Mesenchymal stem cell (in vitro differentiated cells and primary cell): ENCODE measurements at regions not wholly inside any gene's neighbourhood (a gene's known extent, or its start where the extent isn't known, plus 50 kb on each side); places are given as distances from the start of the nearest gene placed in this dataset.

Experiments
- DNase-seq: peaks from one replicate; pipeline ENCODE4 v3.0.0-alpha.2; 2013
- H2AFZ ChIP-seq: one replicate; pipeline ENCODE4 v1.6.1; 2013; ENCODE audit warnings: low read depth, mild to moderate bottlenecking, control low read depth, inconsistent platforms, low read length, moderate library complexity
- H2AK5ac ChIP-seq: 2 replicates; pipeline ENCODE4 v1.6.1; 2013; ENCODE audit warnings: low read length, moderate library complexity, mild to moderate bottlenecking, inconsistent platforms; ENCODE audit not compliant: severe bottlenecking
- H2BK120ac ChIP-seq: one replicate; pipeline ENCODE4 v1.6.1; 2013; ENCODE audit warnings: low read depth, mild to moderate bottlenecking, inconsistent platforms, low read length, moderate library complexity
- H2BK12ac ChIP-seq, 2 experiments: one replicate each; pipeline ENCODE4 v1.6.1; 2013; ENCODE audit warnings: inconsistent platforms in 2 of 2, low read length in 2 of 2, mild to moderate bottlenecking in 2 of 2, moderate library complexity in 2 of 2, control low read depth in 1 of 2
- H2BK15ac ChIP-seq: one replicate; pipeline ENCODE4 v1.6.1; 2013; ENCODE audit warnings: mild to moderate bottlenecking, low read depth, inconsistent platforms; ENCODE audit not compliant: poor library complexity, severe bottlenecking
- H2BK5ac ChIP-seq: 2 replicates; pipeline ENCODE4 v1.6.1; 2013; ENCODE audit warnings: low read depth, mild to moderate bottlenecking, low read length, control low read depth, inconsistent platforms; ENCODE audit not compliant: poor library complexity, severe bottlenecking
- H3K14ac ChIP-seq, 2 experiments: one replicate each; pipeline ENCODE4 v1.6.1; 2013; ENCODE audit warnings: inconsistent platforms in 2 of 2, low read length in 2 of 2, control low read depth in 1 of 2, mild to moderate bottlenecking in 1 of 2, moderate library complexity in 1 of 2
- H3K18ac ChIP-seq, 2 experiments: one replicate each; pipeline ENCODE4 v1.6.1; 2013; ENCODE audit warnings: inconsistent platforms in 2 of 2, low read length in 2 of 2, control low read depth in 1 of 2, low read depth in 1 of 2, mild to moderate bottlenecking in 1 of 2
- H3K23ac ChIP-seq, 2 experiments: one replicate each; pipeline ENCODE4 v1.6.1; 2013; ENCODE audit warnings: inconsistent platforms in 2 of 2, low read length in 2 of 2, mild to moderate bottlenecking in 2 of 2, moderate library complexity in 2 of 2, control low read depth in 1 of 2
- H3K27ac ChIP-seq: 2 replicates; pipeline ENCODE4 v1.5.1; 2013; ENCODE audit warnings: mild to moderate bottlenecking, moderate library complexity, low read length, control low read depth, inconsistent platforms; ENCODE audit not compliant: poor library complexity, severe bottlenecking
- H3K27me3 ChIP-seq, 2 experiments: 2 replicates each; pipeline versions ENCODE4 v1.6.1 to v1.7.0; 2013; ENCODE audit warnings: low read length in 2 of 2, mild to moderate bottlenecking in 2 of 2, moderate library complexity in 2 of 2, control low read depth in 1 of 2, inconsistent platforms in 1 of 2; ENCODE audit not compliant: control insufficient read depth in 1 of 2, insufficient read depth in 1 of 2
- H3K36me3 ChIP-seq, 2 experiments: 2 replicates each; pipeline versions ENCODE4 v1.6.1 to v1.7.0; 2013; ENCODE audit warnings: low read length in 2 of 2, control low read depth in 1 of 2, inconsistent platforms in 1 of 2, low read depth in 1 of 2, mild to moderate bottlenecking in 1 of 2; ENCODE audit not compliant: insufficient read depth in 2 of 2, control insufficient read depth in 1 of 2
- H3K4ac ChIP-seq, 2 experiments: one replicate each; pipeline ENCODE4 v1.6.1; 2013; ENCODE audit warnings: inconsistent platforms in 2 of 2, low read length in 2 of 2, mild to moderate bottlenecking in 2 of 2, moderate library complexity in 2 of 2, control low read depth in 1 of 2, low read depth in 1 of 2
- H3K4me1 ChIP-seq: 2 replicates; pipeline ENCODE4 v1.6.1; 2013; ENCODE audit warnings: low read depth, low read length, control low read depth; ENCODE audit not compliant: control insufficient read depth, insufficient read depth
- H3K4me2 ChIP-seq: 2 replicates; pipeline ENCODE4 v1.6.1; 2013; ENCODE audit warnings: low read length, mild to moderate bottlenecking, inconsistent platforms; ENCODE audit not compliant: poor library complexity, severe bottlenecking
- H3K4me3 ChIP-seq, 2 experiments: 2 replicates each; pipeline versions ENCODE4 v1.5.1 to v1.7.0; 2013; ENCODE audit warnings: low read length in 2 of 2, mild to moderate bottlenecking in 2 of 2, control low read depth in 1 of 2, low read depth in 1 of 2; ENCODE audit not compliant: insufficient read depth in 1 of 2
- H3K79me1 ChIP-seq: replicated peaks from 2 replicates; pipeline ENCODE4 v1.6.1; 2013; ENCODE audit warnings: mild to moderate bottlenecking, control low read depth, low read length, inconsistent platforms; ENCODE audit not compliant: poor library complexity, severe bottlenecking
- H3K9ac ChIP-seq: 2 replicates; pipeline ENCODE4 v1.7.0; 2013; ENCODE audit warnings: mild to moderate bottlenecking, low read length, moderate library complexity
- H3K9me3 ChIP-seq: 2 replicates; pipeline ENCODE4 v1.7.0; 2013; ENCODE audit warnings: mild to moderate bottlenecking, low read length; ENCODE audit not compliant: control insufficient read depth
- H4K8ac ChIP-seq: one replicate; pipeline ENCODE4 v1.6.1; 2013; ENCODE audit warnings: inconsistent platforms, mild to moderate bottlenecking, low read length, moderate library complexity
- H4K91ac ChIP-seq: one replicate; pipeline ENCODE4 v1.6.1; 2013; ENCODE audit warnings: mild to moderate bottlenecking, low read length, inconsistent platforms
- WGBS: methylation state at CpG from one replicate; pipeline ENCODE4 v1.1.7; 2013; ENCODE audit warnings: mixed read lengths; 5-methylcytosine and 5-hydroxymethylcytosine counted together

- Histone ChIP-seq H3K9ac (no peak overlapping the region), H3K9me3 (peaks cover 4% of the 10 kb centered on the region)
Measured at GRCh38 chr11:116225784-116226585, 546.8 kb downstream of the BUD13 start.

GRCh38 chr11:116225236-116225635 is 547.6 kb downstream of the BUD13 start:
- Histone ChIP-seq H2BK120ac (no peak overlapping the region), H2BK12ac (no peak overlapping the region), H4K91ac (no peak overlapping the region), H3K4ac (no peak overlapping the region), H3K14ac (peak overlapping the region in 1 of 2 experiments; percentile 22), H3K4me2 (no peak overlapping the region), H4K8ac (no peak overlapping the region), H2AFZ (no peak overlapping the region), H2AK5ac (no peak overlapping the region), H2BK5ac (no peak overlapping the region), H3K79me1 (no peaks in the 10 kb centered on the region), H3K27me3 (peaks cover 13 to 79% of the 10 kb centered on the region in 2 experiments), H3K23ac (no peak overlapping the region), H2BK15ac (no peak overlapping the region), H3K9ac (no peak overlapping the region), H3K4me1 (no peaks in the 10 kb centered on the region), H3K36me3 (no peaks in the 10 kb centered on the region), H3K27ac (no peak overlapping the region), H3K18ac (no peak overlapping the region), H3K4me3 (no peak overlapping the region), H3K9me3 (peaks cover 4% of the 10 kb centered on the region)
- WGBS = 81% methylated on average over 6 of the region's 6 CpGs
- no peak for DNase-seq

More at GRCh38 chr11:116225784-116226585, 546.8 kb downstream of the BUD13 start:
- Histone ChIP-seq H3K4me2 (no peak overlapping the region), H2BK12ac (no peak overlapping the region), H3K4me1 (no peaks in the 10 kb centered on the region), H3K14ac (no peak overlapping the region), H3K4ac (no peak overlapping the region), H4K8ac (no peak overlapping the region), H3K36me3 (no peaks in the 10 kb centered on the region), H3K79me1 (no peaks in the 10 kb centered on the region), H2BK15ac (no peak overlapping the region), H3K27me3 (peaks cover 13 to 83% of the 10 kb centered on the region in 2 experiments), H4K91ac (no peak overlapping the region), H3K18ac (no peak overlapping the region), H2AK5ac (no peak overlapping the region), H2AFZ (no peak overlapping the region), H3K27ac (no peak overlapping the region), H2BK5ac (no peak overlapping the region), H3K4me3 (no peak overlapping the region), H2BK120ac (no peak overlapping the region), H3K23ac (no peak overlapping the region)
- 82% methylated on average over 5 of the region's 7 CpGs for WGBS
- DNase-seq = no peak

GRCh38 chr11:116224889-116225200 is 547.9 kb downstream of the BUD13 start:
- 78% methylated on average over 5 of the region's 5 CpGs for WGBS
- Histone ChIP-seq H3K18ac (no peak overlapping the region), H3K4me1 (no peaks in the 10 kb centered on the region), H2AFZ (no peak overlapping the region), H3K27me3 (peaks cover 13 to 79% of the 10 kb centered on the region in 2 experiments), H3K79me1 (no peaks in the 10 kb centered on the region), H3K4ac (no peak overlapping the region), H2BK12ac (no peak overlapping the region), H2BK5ac (no peak overlapping the region), H3K4me3 (no peak overlapping the region), H3K27ac (no peak overlapping the region), H3K14ac (peak overlapping the region in 1 of 2 experiments; percentile 22), H3K9me3 (peaks cover 4% of the 10 kb centered on the region), H3K23ac (no peak overlapping the region), H2BK15ac (no peak overlapping the region), H2AK5ac (no peak overlapping the region), H3K36me3 (no peaks in the 10 kb centered on the region), H3K4me2 (no peak overlapping the region), H3K9ac (no peak overlapping the region), H4K91ac (no peak overlapping the region), H4K8ac (no peak overlapping the region), H2BK120ac (no peak overlapping the region)
- no peak for DNase-seq

GRCh38 chr11:116224154-116224888 is 548.5 kb downstream of the BUD13 start:
- Histone ChIP-seq H2BK15ac (no peak overlapping the region), H3K4me2 (no peak overlapping the region), H2BK5ac (no peak overlapping the region), H3K36me3 (no peaks in the 10 kb centered on the region), H3K23ac (no peak overlapping the region), H3K4me3 (no peak overlapping the region), H4K91ac (no peak overlapping the region), H3K79me1 (no peaks in the 10 kb centered on the region), H4K8ac (no peak overlapping the region), H2AK5ac (no peak overlapping the region), H3K14ac (no peak overlapping the region), H3K4me1 (no peaks in the 10 kb centered on the region), H3K4ac (no peak overlapping the region), H3K27me3 (peaks cover 13 to 79% of the 10 kb centered on the region in 2 experiments), H3K9ac (no peak overlapping the region), H2AFZ (no peak overlapping the region), H2BK120ac (no peak overlapping the region), H2BK12ac (no peak overlapping the region), H3K9me3 (peaks cover 4% of the 10 kb centered on the region), H3K27ac (no peak overlapping the region), H3K18ac (no peak overlapping the region)
- DNase-seq = peak; percentile 33
- 49% methylated on average over 9 of the region's 10 CpGs for WGBS
